GM12891 (cell line): ENCODE measurements at regions not wholly inside any gene's neighbourhood (a gene's known extent, or its start where the extent isn't known, plus 50 kb on each side); places are given as distances from the start of the nearest gene placed in this dataset.

Source experiments
- DNase-seq: peaks from one replicate; pipeline ENCODE4 v3.0.0; 2011; ENCODE audit warnings: low spot score; ENCODE audit not compliant: insufficient read length
- FAIRE-seq: peaks from 2 replicates; lab custom pipeline; 2011; peaks lifted over from hg19 to GRCh38; lab: Jason Lieb, UNC
- PAX5 ChIP-seq: IDR thresholded peaks from 2 replicates; pipeline ENCODE4 v1.6.1; 2011; ENCODE audit warnings: low read length, moderate library complexity, mild to moderate bottlenecking; ENCODE audit not compliant: insufficient read depth, severe bottlenecking
- POLR2A ChIP-seq: IDR thresholded peaks from 2 replicates; pipeline ENCODE4 v1.6.1; 2011; ENCODE audit warnings: low read depth, low read length, control low read depth
- POLR2AphosphoS5 ChIP-seq: IDR thresholded peaks from 2 replicates; pipeline ENCODE4 v1.6.1; 2011; ENCODE audit warnings: low read depth, low read length, control low read depth
- POU2F2 ChIP-seq: IDR thresholded peaks from 2 replicates; pipeline ENCODE4 v1.6.1; 2011; ENCODE audit warnings: low read depth, mild to moderate bottlenecking, control low read depth, low read length, moderate library complexity
- SPI1 ChIP-seq: IDR thresholded peaks from 2 replicates; pipeline ENCODE4 v1.6.1; 2011; ENCODE audit warnings: low read depth, low read length, control low read depth
- TAF1 ChIP-seq: IDR thresholded peaks from 2 replicates; pipeline ENCODE4 v1.6.1; 2011; ENCODE audit warnings: low read depth, low read length, control low read depth

DNA sequence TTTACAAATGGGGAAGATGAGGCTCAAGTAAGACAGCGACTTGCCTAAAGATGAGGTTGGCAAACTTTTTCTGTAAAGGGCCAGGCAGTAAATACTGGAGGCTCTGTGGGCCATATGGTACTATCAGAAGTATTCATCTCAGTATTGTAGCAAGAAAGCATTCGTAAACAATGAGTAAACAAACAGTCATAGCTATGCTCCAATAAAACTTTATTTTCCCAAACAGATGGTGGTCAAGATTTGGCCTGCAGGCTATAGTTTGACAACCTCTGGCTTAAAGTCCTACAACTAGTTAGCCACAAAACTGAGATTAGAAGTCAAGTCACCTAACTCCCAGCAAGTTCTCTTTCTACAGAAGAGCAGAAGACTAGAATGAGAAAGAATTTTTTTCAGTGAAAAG, 177.0 kb upstream of the NECTIN3 start:
- TF ChIP-seq POLR2AphosphoS5 (no peak), PAX5 (no peak), POU2F2 (no peak), TAF1 (no peak), SPI1 (no peak), POLR2A (no peak)
- DNase-seq: no peak
- no peak for FAIRE-seq

DNA sequence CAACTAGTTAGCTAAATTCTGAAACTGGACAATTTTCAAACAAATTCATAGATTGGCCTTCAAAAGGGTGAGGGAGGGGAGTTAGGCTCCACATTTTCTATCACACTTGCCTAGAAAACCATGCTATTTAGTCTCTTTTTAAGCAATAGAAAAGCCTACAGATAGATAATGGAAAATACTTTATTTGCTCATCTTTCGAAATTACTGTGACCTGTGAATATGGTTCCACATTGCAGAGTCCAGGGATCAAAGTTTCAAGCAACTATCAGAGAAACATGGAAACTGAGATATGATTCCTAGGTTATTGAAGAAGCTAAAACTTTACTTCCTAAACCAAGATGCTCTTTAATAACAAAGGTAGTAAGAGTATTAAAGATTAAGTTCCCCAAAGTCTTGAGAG, 176.6 kb upstream of the NECTIN3 start:
- no peak for FAIRE-seq
- TF ChIP-seq TAF1: no peak
- no peak for TF ChIP-seq PAX5
- TF ChIP-seq SPI1: no peak
- TF ChIP-seq POLR2AphosphoS5: no peak
- TF ChIP-seq POLR2A: no peak
- TF ChIP-seq POU2F2: no peak
- DNase-seq: no peak

DNA sequence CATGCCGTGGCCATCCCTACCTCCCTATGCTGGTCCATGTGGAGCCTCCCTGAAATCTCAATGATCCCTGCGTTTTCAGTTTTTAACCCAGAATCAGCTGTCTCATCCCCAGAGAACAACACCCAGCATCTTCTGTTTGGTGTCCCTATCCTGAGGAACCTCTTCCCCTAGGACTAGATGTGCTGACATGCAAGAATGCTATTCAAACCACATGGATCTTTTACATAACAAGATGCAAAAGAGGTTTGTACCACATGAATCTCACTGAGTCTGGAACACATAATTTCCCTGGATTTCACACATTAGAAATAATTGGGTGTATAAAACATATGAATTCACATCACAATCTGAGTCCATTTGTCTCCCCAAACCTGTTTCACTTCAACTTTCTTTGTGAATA, 174.6 kb upstream of the NECTIN3 start:
- TF ChIP-seq SPI1 (no peak), TAF1 (no peak), POU2F2 (no peak)
- no peak for FAIRE-seq

DNA sequence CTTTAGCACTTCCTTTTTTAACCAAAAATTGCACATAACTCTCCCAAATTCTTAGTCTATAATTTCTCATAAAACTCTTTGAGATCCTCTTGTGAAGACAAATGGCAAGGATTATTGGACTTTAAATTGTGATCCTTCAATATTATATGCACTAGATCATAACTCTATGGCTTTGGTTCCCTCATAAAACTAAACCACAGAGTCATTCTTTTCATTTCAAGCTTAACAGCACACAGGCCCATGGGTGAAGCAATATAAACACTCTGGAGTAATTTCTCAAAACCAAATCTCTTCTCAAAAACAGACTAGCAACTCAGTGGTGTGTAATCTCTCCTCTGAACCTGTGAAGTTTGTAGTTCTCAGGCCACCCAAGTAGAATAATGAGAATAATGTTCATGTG, 171.0 kb upstream of the NECTIN3 start:
- DNase-seq (no peak), FAIRE-seq (no peak)
- TF ChIP-seq SPI1: no peak
- TF ChIP-seq POLR2A: no peak
- TF ChIP-seq TAF1: no peak
- TF ChIP-seq POU2F2: no peak
- no peak for TF ChIP-seq POLR2AphosphoS5
- TF ChIP-seq PAX5: no peak

More for the DNA sequence above, 174.6 kb upstream of the NECTIN3 start:
- DNase-seq: no peak

DNA sequence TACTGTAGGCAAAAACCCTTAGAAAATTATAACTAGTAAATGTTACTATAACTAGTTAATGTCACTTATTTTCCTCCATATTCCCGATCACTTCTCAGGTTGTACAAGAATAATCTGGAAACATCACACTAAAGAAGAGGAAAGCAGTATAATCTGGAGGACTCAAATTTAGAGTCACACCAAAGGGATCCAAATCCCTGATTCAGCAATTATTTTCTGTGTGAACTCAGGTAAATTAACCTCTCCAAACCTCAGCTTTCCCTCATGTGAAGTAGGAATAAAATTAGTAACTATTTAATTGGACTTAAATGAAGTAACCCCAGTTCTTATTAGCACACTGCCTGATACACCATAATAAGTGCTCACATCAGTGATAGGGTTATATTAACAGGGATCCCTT, 170.1 kb upstream of the NECTIN3 start:
- no peak for DNase-seq
- FAIRE-seq: no peak
- TF ChIP-seq POLR2A (no peak), POLR2AphosphoS5 (no peak), TAF1 (no peak), PAX5 (no peak), POU2F2 (no peak), SPI1 (no peak)

DNA sequence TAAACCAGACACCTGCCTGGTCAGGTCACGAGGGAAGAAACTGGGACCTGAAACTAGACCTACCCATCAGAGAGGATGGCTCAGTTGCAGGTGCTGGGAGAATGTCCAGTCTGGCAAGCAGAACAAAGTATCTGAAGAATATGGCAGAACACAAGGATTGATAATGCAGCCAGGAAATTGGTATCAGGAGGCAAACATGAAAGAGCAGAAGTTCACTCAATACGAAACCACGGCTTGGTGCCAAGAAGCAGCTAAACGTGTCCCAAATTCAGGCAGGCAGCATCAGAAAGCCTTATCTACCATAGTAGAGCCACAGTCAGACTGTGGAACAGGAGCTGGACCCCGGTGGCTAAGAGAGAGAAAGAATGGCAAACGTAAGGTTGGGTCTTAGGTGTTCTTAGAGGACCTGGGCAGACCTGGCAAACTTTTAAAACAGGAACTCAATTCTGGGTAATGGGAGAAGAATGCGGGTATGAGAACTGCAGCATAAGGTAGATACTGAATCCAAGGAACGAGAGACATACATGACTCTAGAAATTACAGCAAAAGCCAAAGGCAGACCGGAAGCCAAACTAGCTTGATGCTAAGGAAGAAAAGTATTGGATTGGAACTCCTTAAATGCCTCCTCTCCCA, 169.0 kb upstream of the NECTIN3 start:
- DNase-seq (no peak), FAIRE-seq (no peak)
- TF ChIP-seq TAF1: no peak
- TF ChIP-seq SPI1: no peak
- no peak for TF ChIP-seq POLR2A

DNA sequence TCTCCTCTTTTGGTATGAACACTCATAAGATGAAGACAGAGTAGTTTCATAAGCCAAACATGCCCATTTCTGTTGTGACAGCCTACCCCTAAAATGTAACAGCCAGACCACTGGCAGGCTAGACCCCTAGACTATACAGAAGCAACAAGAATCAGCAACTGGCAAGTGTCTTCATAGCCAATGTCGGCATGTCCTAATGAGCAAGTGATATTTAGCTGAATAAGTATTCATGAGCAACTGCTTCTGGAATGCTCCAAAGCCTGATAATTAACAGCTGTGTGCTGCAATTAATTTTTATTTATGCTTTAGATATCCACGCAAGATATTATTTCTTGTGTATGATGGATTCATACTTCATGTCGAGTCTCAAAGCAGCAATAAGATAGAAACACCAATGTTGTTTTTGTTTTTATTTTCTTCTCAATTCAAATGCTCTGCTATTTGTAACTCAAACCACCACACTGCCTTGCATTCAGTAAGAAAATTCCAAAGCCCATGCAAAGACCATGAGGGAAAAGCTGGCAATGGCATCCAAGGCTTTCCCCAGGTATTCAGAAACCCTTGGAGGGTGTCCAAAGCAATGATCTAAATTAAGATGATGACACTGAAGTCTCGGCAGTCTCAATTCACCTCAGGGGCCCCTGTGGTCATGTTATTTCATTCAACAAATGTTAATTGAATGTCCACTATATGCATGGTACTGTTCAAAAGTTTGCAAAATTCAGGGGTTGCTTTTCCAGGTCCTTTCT, 167.7 kb upstream of the NECTIN3 start:
- TF ChIP-seq PAX5 (no peak), SPI1 (no peak), TAF1 (no peak), POU2F2 (no peak), POLR2A (no peak), POLR2AphosphoS5 (no peak)
- no peak for FAIRE-seq
- DNase-seq: no peak

DNA sequence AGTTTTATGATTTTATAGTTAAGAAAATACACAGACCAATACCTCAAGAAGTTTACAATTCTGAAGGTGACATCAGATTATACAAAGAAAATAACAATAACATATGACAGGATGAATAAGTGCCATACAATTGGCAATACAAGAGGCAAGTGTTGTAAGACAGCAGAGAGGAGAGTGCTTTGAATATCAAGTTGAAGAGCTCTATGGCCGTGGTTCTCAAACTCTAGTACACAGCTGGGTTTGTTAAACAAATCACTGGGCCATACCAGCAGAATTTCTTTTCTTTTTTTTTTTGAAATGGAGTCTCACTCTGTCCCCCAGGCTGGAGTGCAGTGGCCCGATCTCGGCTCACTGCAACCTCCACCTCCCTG, 167.1 kb upstream of the NECTIN3 start:
- no peak for DNase-seq
- TF ChIP-seq PAX5 (no peak), POLR2A (no peak), POU2F2 (no peak), SPI1 (no peak), TAF1 (no peak), POLR2AphosphoS5 (no peak)
- no peak for FAIRE-seq

DNA sequence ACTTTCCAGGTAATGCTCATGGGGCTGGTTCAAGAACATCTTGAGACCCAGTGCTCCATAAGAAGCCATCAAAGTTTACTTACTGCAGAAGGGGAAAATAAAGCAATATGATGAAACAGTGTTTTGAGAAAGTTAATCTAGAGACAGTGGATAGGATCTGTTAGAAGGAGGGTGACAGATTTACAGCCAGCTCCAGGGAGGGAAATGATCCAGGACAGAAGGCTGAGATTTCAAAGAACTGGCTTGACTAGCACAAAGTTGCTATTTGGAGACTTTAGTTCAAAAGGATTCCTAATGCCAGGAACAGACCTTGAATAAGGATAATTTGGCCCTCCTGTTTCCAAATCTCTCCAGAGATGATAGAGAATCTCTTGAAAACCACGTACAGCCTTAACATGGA, 166.5 kb upstream of the NECTIN3 start:
- TF ChIP-seq POLR2A (no peak), SPI1 (no peak), POLR2AphosphoS5 (no peak), TAF1 (no peak), POU2F2 (no peak), PAX5 (no peak)
- FAIRE-seq (no peak), DNase-seq (no peak)

DNA sequence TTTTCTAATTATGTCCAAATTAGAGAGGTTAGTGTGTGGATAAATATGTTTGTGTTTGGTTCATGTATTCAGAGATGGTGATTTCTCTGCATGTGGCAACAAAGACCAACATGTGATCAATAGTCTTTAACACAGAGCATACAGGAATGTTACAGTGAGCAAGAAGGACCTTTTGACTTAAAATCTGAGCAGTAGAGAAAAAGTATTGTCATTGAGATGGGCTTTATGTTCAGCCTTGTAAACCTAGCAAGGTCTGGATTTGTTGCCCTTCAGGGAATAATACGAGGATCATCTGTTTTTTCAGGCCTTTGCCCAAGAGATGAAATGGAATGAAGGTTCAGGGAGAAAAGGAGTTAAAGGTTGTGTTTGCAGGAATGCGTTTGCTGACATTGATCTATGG, 161.8 kb upstream of the NECTIN3 start:
- FAIRE-seq (no peak), DNase-seq (no peak)
- TF ChIP-seq TAF1 (no peak), POU2F2 (no peak), POLR2A (no peak), POLR2AphosphoS5 (no peak), SPI1 (no peak), PAX5 (no peak)
